Transverse colon (tissue), 4 donors: ENCODE measurements at regions not wholly inside any gene's neighbourhood (a gene's known extent, or its start where the extent isn't known, plus 50 kb on each side); places are given as distances from the start of the nearest gene placed in this dataset.

ENCODE experiments used
- DNase-seq: peaks from one replicate; pipeline ENCODE4 v3.0.0-alpha.2; 2019
- H3K27ac ChIP-seq, 4 donors: fragments of 200-600 bp; sonication (generic); 2 replicates each; pipeline ENCODE4 v1.5.1; 2016 to 2018; ENCODE audit warnings: inconsistent platforms in 4 of 4
- H3K27me3 ChIP-seq: fragments of 200-600 bp; sonication (generic); 2 replicates; pipeline ENCODE4 v1.5.1; 2017; ENCODE audit warnings: inconsistent platforms
- H3K36me3 ChIP-seq, 4 donors: fragments of 200-600 bp; sonication (generic); 2 replicates each; pipeline ENCODE4 v1.5.1; 2017 to 2019; ENCODE audit warnings: inconsistent platforms in 4 of 4
- H3K4me1 ChIP-seq, 4 donors: fragments of 200-600 bp; sonication (generic); 2 replicates each; pipeline ENCODE4 v1.5.1; 2017 to 2020; ENCODE audit warnings: inconsistent platforms in 4 of 4
- H3K4me3 ChIP-seq, 4 donors: fragments of 200-600 bp; sonication (generic); 1 replicate in 1 of 4; 2 replicates in 3 of 4; pipeline versions ENCODE4 v1.5.1 to v1.6.1; 2017 to 2019; ENCODE audit warnings: inconsistent platforms in 4 of 4
- H3K9me3 ChIP-seq, 2 donors: fragments of 200-600 bp; sonication (generic); 2 replicates each; pipeline ENCODE4 v1.5.1; 2017 to 2019; ENCODE audit warnings: inconsistent platforms in 2 of 2
- EP300 ChIP-seq: sonication (generic); formaldehyde crosslinking; IDR thresholded peaks from one replicate; pipeline ENCODE4 v1.6.1; 2017; ENCODE audit warnings: antibody characterized with exemption, low read depth
- POLR2A ChIP-seq: fragments of 450-650 bp; IDR thresholded peaks from one replicate; pipeline ENCODE4 v1.6.1; 2016; ENCODE audit warnings: antibody characterized with exemption, mild to moderate bottlenecking, moderate library complexity
- POLR2AphosphoS5 ChIP-seq, 3 donors: sonication (generic); formaldehyde crosslinking; IDR thresholded peaks; one replicate each; pipeline ENCODE4 v1.6.1; 2016; ENCODE audit warnings: antibody characterized with exemption in 3 of 3
- WGBS, 2 donors: methylation state at CpG; one replicate each; pipeline ENCODE4 v1.1.5; 2018; ENCODE audit warnings: low coverage in 1 of 2; 5-methylcytosine and 5-hydroxymethylcytosine counted together
- in situ Hi-C, 4 donors: fragments of 200-750 bp; cut with MboI; loops; one replicate each; pipeline versions ENCODE4 v1.15.0 to v1.15.1; 2017; ENCODE audit warnings: low sequenced_read_pairs in 3 of 4, low pct_ligation_motif_present in 1 of 4, low pct_unique_long_range_greater_than_20kb in 1 of 4
- intact Hi-C: fragments of 100-400 bp; cut with DNase I; formaldehyde crosslinking; loops from one replicate; pipeline ENCODE4 v1.15.1; 2023; ENCODE audit warnings: low total_unique reads
- TF ChIP-seq, protein P1 (sequence below), 5 experiments: fragments of 200-600 bp in 3 of 5; fragments of 450-650 bp in 2 of 5; sonication (generic) in 3 of 5; IDR thresholded peaks; 1 replicate in 2 of 5; 2 replicates in 3 of 5; pipeline ENCODE4 v1.5.1; 2016 to 2017; ENCODE audit warnings: antibody characterized with exemption in 5 of 5, inconsistent platforms in 3 of 5, mild to moderate bottlenecking in 2 of 5, moderate library complexity in 1 of 5

DNA sequence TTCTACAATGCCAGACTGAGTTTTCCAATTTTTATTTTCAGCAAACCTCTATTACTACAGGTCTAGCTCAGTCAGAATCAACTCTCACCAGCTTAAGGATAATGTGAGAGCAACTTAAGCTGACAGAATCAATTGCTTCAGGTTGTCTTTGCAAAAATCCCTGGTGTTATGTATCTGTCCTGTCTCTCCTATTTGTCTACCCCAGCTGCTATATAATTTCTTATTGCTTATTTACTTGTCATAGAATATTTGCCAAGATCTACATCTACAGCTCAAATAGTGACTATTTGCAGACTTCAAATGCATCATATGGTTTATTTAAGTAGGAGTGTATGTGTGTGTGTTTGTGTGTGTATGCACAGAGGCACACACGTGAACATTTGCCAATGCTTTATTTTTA is 54.1 kb downstream of the FOXG1 start:
- in situ Hi-C loops = no loop called here
- no peak overlapping the region for H3K4me3 ChIP-seq
- no peak for DNase-seq
- intact Hi-C loops = no loop called here
- H3K4me1 ChIP-seq = no peaks in the 10 kb centered on the region
- peaks cover 9 to 15% of the 10 kb centered on the region in 2 donors for H3K9me3 ChIP-seq
- no peaks in the 10 kb centered on the region for H3K27me3 ChIP-seq
- 57 to 72% methylated on average over 1 of the region's 1 CpG for WGBS, 2 donors
- H3K27ac ChIP-seq = no peak overlapping the region
- H3K36me3 ChIP-seq = no peaks in the 10 kb centered on the region
- TF ChIP-seq POLR2AphosphoS5 (IDR thresholded peaks at IDR 0.05) = no peak
- no peak for TF ChIP-seq POLR2A
- no peak for TF ChIP-seq EP300
- TF ChIP-seq, protein P1, sequence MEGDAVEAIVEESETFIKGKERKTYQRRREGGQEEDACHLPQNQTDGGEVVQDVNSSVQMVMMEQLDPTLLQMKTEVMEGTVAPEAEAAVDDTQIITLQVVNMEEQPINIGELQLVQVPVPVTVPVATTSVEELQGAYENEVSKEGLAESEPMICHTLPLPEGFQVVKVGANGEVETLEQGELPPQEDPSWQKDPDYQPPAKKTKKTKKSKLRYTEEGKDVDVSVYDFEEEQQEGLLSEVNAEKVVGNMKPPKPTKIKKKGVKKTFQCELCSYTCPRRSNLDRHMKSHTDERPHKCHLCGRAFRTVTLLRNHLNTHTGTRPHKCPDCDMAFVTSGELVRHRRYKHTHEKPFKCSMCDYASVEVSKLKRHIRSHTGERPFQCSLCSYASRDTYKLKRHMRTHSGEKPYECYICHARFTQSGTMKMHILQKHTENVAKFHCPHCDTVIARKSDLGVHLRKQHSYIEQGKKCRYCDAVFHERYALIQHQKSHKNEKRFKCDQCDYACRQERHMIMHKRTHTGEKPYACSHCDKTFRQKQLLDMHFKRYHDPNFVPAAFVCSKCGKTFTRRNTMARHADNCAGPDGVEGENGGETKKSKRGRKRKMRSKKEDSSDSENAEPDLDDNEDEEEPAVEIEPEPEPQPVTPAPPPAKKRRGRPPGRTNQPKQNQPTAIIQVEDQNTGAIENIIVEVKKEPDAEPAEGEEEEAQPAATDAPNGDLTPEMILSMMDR (IDR thresholded peaks at IDR 0.05) = no peak

DNA sequence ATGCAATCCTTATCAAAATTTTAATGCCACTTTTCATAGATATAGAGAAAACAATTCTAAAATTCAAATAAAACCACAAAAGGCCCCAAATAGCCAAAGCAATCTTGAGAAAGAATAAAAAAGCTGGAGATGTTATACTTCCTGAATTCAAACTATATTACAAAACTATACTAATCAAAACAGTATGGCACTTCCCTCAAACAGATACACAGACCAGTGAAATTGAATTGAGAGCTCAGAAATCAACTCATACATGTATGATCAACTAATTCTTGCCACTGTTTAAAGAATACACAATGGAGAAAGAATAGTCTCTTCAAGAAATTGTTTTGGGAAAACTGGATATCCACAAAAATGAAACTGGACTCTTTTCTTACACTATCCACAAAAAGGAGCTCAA is 55.4 kb downstream of the FOXG1 start:
- Histone ChIP-seq H3K36me3 (no peaks in the 10 kb centered on the region), H3K4me3 (no peak overlapping the region), H3K9me3 (peaks cover 9 to 15% of the 10 kb centered on the region in 2 donors), H3K27me3 (no peaks in the 10 kb centered on the region), H3K4me1 (no peaks in the 10 kb centered on the region), H3K27ac (no peak overlapping the region)
- TF ChIP-seq EP300 (no peak), POLR2AphosphoS5 (IDR thresholded peaks at IDR 0.05) (no peak), POLR2A (no peak)
- TF ChIP-seq, protein P1 (IDR thresholded peaks at IDR 0.05) = no peak
- intact Hi-C loops (no loop called here), in situ Hi-C loops (no loop called here)
- DNase-seq = no peak

GRCh38 chr14:28823245-28823644 is 56.7 kb downstream of the FOXG1 start:
- H3K36me3 ChIP-seq = no peaks in the 10 kb centered on the region
- intact Hi-C loops (no loop called here), in situ Hi-C loops (no loop called here)
- no peak for DNase-seq
- 71 to 83% methylated on average over 1 of the region's 1 CpG for WGBS, 2 donors
- TF ChIP-seq, protein P1 (IDR thresholded peaks at IDR 0.05) = no peak
- TF ChIP-seq POLR2A (no peak), POLR2AphosphoS5 (IDR thresholded peaks at IDR 0.05) (no peak), EP300 (no peak)
- no peaks in the 10 kb centered on the region for H3K27me3 ChIP-seq
- H3K9me3 ChIP-seq = peaks cover 9 to 15% of the 10 kb centered on the region in 2 donors
- H3K27ac ChIP-seq = no peak overlapping the region
- H3K4me3 ChIP-seq = no peak overlapping the region
- no peaks in the 10 kb centered on the region for H3K4me1 ChIP-seq

GRCh38 chr14:28830115-28830534 is 63.5 kb downstream of the FOXG1 start:
- TF ChIP-seq EP300 = no peak
- TF ChIP-seq POLR2A = no peak
- TF ChIP-seq, protein P1 (IDR thresholded peaks at IDR 0.05) = no peak
- no peak for TF ChIP-seq POLR2AphosphoS5 (IDR thresholded peaks at IDR 0.05)
- DNase-seq = no peak
- H3K27ac ChIP-seq = no peak overlapping the region
- 93 to 96% methylated on average over 14 to 22 of the region's 22 CpGs for WGBS, 2 donors
- no peaks in the 10 kb centered on the region for H3K4me1 ChIP-seq
- H3K36me3 ChIP-seq = no peaks in the 10 kb centered on the region
- in situ Hi-C loops = no loop called here
- intact Hi-C loops = no loop called here
- no peak overlapping the region for H3K4me3 ChIP-seq
- H3K27me3 ChIP-seq = no peaks in the 10 kb centered on the region
- H3K9me3 ChIP-seq = no peaks in the 10 kb centered on the region
